Thyroid gland (tissue), 4 donors: ENCODE measurements at regions not wholly inside any gene's neighbourhood (a gene's known extent, or its start where the extent isn't known, plus 50 kb on each side); places are given as distances from the start of the nearest gene placed in this dataset.

Experiments used
- POLR2A ChIP-seq, 2 donors: fragments of 450-650 bp; IDR thresholded peaks; one replicate each; pipeline ENCODE4 v1.6.1; 2017; ENCODE audit warnings: antibody characterized with exemption in 2 of 2, mild to moderate bottlenecking in 2 of 2, moderate library complexity in 1 of 2
- TF ChIP-seq, protein P1 (sequence below), 6 experiments: fragments of 200-600 bp in 3 of 6; fragments of 450-650 bp in 3 of 6; sonication (generic) in 3 of 6; IDR thresholded peaks; one replicate each; pipeline ENCODE4 v1.5.1; 2016 to 2019; ENCODE audit warnings: antibody characterized with exemption in 6 of 6, mild to moderate bottlenecking in 2 of 6, inconsistent platforms in 1 of 6, moderate library complexity in 1 of 6

DNA sequence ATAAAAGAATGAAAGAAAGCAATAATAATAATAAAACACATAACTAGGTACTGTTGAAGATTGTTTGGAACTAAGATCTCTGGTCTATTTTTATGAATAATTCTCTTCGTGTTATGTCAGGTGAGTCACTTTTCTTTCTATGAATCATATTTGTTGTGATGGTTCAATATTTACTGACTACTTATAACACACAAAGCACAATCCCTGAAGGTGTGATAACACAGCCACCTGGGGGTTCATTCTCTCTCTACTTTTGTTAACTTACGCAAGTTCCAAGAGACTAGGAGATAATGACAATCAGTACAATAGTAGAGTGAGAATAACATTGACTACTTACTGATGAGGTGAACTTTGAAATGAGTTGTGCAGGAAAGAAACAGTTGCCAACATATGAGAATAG lies 149.9 kb downstream of the IBTK start:
- TF ChIP-seq POLR2A (IDR thresholded peaks at IDR 0.05), result no peak
- TF ChIP-seq, protein P1, sequence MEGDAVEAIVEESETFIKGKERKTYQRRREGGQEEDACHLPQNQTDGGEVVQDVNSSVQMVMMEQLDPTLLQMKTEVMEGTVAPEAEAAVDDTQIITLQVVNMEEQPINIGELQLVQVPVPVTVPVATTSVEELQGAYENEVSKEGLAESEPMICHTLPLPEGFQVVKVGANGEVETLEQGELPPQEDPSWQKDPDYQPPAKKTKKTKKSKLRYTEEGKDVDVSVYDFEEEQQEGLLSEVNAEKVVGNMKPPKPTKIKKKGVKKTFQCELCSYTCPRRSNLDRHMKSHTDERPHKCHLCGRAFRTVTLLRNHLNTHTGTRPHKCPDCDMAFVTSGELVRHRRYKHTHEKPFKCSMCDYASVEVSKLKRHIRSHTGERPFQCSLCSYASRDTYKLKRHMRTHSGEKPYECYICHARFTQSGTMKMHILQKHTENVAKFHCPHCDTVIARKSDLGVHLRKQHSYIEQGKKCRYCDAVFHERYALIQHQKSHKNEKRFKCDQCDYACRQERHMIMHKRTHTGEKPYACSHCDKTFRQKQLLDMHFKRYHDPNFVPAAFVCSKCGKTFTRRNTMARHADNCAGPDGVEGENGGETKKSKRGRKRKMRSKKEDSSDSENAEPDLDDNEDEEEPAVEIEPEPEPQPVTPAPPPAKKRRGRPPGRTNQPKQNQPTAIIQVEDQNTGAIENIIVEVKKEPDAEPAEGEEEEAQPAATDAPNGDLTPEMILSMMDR (IDR thresholded peaks at IDR 0.05), result no peak
